ENCODE measurements at regions not wholly inside any gene's neighbourhood (a gene's known extent, or its start where the extent isn't known, plus 50 kb on each side); places are given as distances from the start of the nearest gene placed in this dataset.
A peak's percentile ranks its signal among the peaks of the same experiment; 100 is the strongest.
"Not testable (repeated sequence)": the region's sequence is repeated elsewhere in the genome, so short reads cannot be mapped to it uniquely, and the experiment has no call there.

GRCh38 chr5:32933692-32934091, 222.6 kb downstream of the NPR3 start:
- H3K36me3 Mint-ChIP-seq: no peaks in the 10 kb centered on the region
- H3K9me3 Mint-ChIP-seq: peaks cover 0 to 11% (median 4%) of the 10 kb centered on the region in 9 donors
- H3K4me3 Mint-ChIP-seq: no peak overlapping the region
- DNase-seq (no peak), ATAC-seq (no peak)
- H3K4me1 Mint-ChIP-seq: no peaks in the 10 kb centered on the region
- no peak overlapping the region for H3K27ac Mint-ChIP-seq
- POLR2A ChIA-PET: no interaction called here
- H3K27me3 Mint-ChIP-seq: no peaks in the 10 kb centered on the region

GRCh38 chr5:32934529-32934928, 223.4 kb downstream of the NPR3 start:
- DNase-seq (no peak), ATAC-seq (no peak)
- Mint-ChIP-seq H3K27me3 (no peaks in the 10 kb centered on the region), H3K4me3 (no peak overlapping the region), H3K9me3 (peaks cover 0 to 8% (median 4%) of the 10 kb centered on the region in 9 donors), H3K36me3 (no peaks in the 10 kb centered on the region), H3K27ac (no peak overlapping the region), H3K4me1 (no peaks in the 10 kb centered on the region)
- POLR2A ChIA-PET: no interaction called here

GRCh38 chr5:32935283-32935682, 224.2 kb downstream of the NPR3 start:
- Mint-ChIP-seq H3K36me3 (no peaks in the 10 kb centered on the region), H3K4me1 (no peaks in the 10 kb centered on the region), H3K27me3 (no peaks in the 10 kb centered on the region), H3K4me3 (no peak overlapping the region), H3K9me3 (peaks cover 0 to 8% (median 3%) of the 10 kb centered on the region in 9 donors), H3K27ac (peak overlapping the region in 1 of 10 donors; percentile 87)
- POLR2A ChIA-PET: no interaction called here
- DNase-seq: no peak
- ATAC-seq: no peak

GRCh38 chr5:32936329-32936728, 225.2 kb downstream of the NPR3 start:
- no peak for ATAC-seq
- Mint-ChIP-seq H3K27me3 (peaks cover 0 to 2% (median 0%) of the 10 kb centered on the region in 5 donors), H3K27ac (no peak overlapping the region)

GRCh38 chr5:32942225-32942989, 231.3 kb downstream of the NPR3 start:
- Mint-ChIP-seq H3K27ac (no peak overlapping the region), H3K4me1 (no peaks in the 10 kb centered on the region), H3K27me3 (peaks cover 0 to 2% (median 0%) of the 10 kb centered on the region in 5 donors), H3K9me3 (peaks cover 0 to 27% (median 2%) of the 10 kb centered on the region in 9 donors), H3K36me3 (no peaks in the 10 kb centered on the region), H3K4me3 (no peak overlapping the region)
- POLR2A ChIA-PET: no interaction called here
- no peak for ATAC-seq
- DNase-seq: peak in 3 of 10 donors; percentile 2 to 22 (median 4)

More at GRCh38 chr5:32936329-32936728, 225.2 kb downstream of the NPR3 start:
- DNase-seq: no peak
- no peaks in the 10 kb centered on the region for H3K36me3 Mint-ChIP-seq
- peaks cover 0 to 8% (median 3%) of the 10 kb centered on the region in 9 donors for H3K9me3 Mint-ChIP-seq
- H3K4me1 Mint-ChIP-seq: no peaks in the 10 kb centered on the region
- POLR2A ChIA-PET: no interaction called here
- no peak overlapping the region for H3K4me3 Mint-ChIP-seq

GRCh38 chr5:32949286-32949970, 238.3 kb downstream of the NPR3 start:
- DNase-seq (no peak), ATAC-seq (no peak)
- H3K4me3 Mint-ChIP-seq: no peak overlapping the region
- peaks cover 0 to 2% (median 0%) of the 10 kb centered on the region in 9 donors for H3K9me3 Mint-ChIP-seq
- no peaks in the 10 kb centered on the region for H3K36me3 Mint-ChIP-seq
- H3K27ac Mint-ChIP-seq: no peak overlapping the region
- no peaks in the 10 kb centered on the region for H3K4me1 Mint-ChIP-seq
- no peaks in the 10 kb centered on the region for H3K27me3 Mint-ChIP-seq
- POLR2A ChIA-PET: no interaction called here

- POLR2A ChIA-PET: no interaction called here
- Mint-ChIP-seq H3K36me3 (no peaks in the 10 kb centered on the region), H3K4me1 (no peaks in the 10 kb centered on the region)
Observed at GRCh38 chr5:32951003-32951402, 239.9 kb downstream of the NPR3 start.

GRCh38 chr5:32951878-32952277, 240.8 kb downstream of the NPR3 start:
- DNase-seq: no peak
- peaks cover 0 to 6% (median 0%) of the 10 kb centered on the region in 9 donors for H3K9me3 Mint-ChIP-seq
- POLR2A ChIA-PET: no interaction called here
- no peak overlapping the region for H3K4me3 Mint-ChIP-seq
- no peaks in the 10 kb centered on the region for H3K4me1 Mint-ChIP-seq
- H3K27ac Mint-ChIP-seq: no peak overlapping the region
- no peaks in the 10 kb centered on the region for H3K36me3 Mint-ChIP-seq
- no peak for ATAC-seq
- H3K27me3 Mint-ChIP-seq: no peaks in the 10 kb centered on the region

More at GRCh38 chr5:32951003-32951402, 239.9 kb downstream of the NPR3 start:
- H3K9me3 Mint-ChIP-seq: peaks cover 0 to 6% (median 0%) of the 10 kb centered on the region in 9 donors
- no peaks in the 10 kb centered on the region for H3K27me3 Mint-ChIP-seq
- no peak for ATAC-seq
- H3K4me3 Mint-ChIP-seq: no peak overlapping the region
- no peak for DNase-seq
- H3K27ac Mint-ChIP-seq: no peak overlapping the region

GRCh38 chr5:32952421-32952820, 241.3 kb downstream of the NPR3 start:
- DNase-seq, H3K27me3 Mint-ChIP-seq, H3K36me3 Mint-ChIP-seq, H3K9me3 Mint-ChIP-seq, H3K27ac Mint-ChIP-seq, H3K4me3 Mint-ChIP-seq, H3K4me1 Mint-ChIP-seq, POLR2A ChIA-PET, ATAC-seq: not testable (repeated sequence)

- peaks cover 0 to 7% (median 0%) of the 10 kb centered on the region in 3 donors for H3K36me3 Mint-ChIP-seq
- DNase-seq (no peak), ATAC-seq (no peak)
- no peaks in the 10 kb centered on the region for H3K27me3 Mint-ChIP-seq
- peaks cover 0 to 16% (median 6%) of the 10 kb centered on the region in 9 donors for H3K9me3 Mint-ChIP-seq
- H3K4me1 Mint-ChIP-seq: no peaks in the 10 kb centered on the region
- POLR2A ChIA-PET: no interaction called here
- H3K27ac Mint-ChIP-seq: peak overlapping the region in 1 of 10 donors; percentile 71
- no peak overlapping the region for H3K4me3 Mint-ChIP-seq
Observed at GRCh38 chr5:32953694-32954093, 242.6 kb downstream of the NPR3 start.

GRCh38 chr5:32955814-32956213, 244.7 kb downstream of the NPR3 start:
- Mint-ChIP-seq H3K4me3 (no peak overlapping the region), H3K27me3 (no peaks in the 10 kb centered on the region), H3K27ac (no peak overlapping the region), H3K4me1 (no peaks in the 10 kb centered on the region), H3K9me3 (peaks cover 0 to 16% (median 6%) of the 10 kb centered on the region in 9 donors), H3K36me3 (peaks cover 0 to 7% (median 0%) of the 10 kb centered on the region in 3 donors)
- DNase-seq: no peak
- POLR2A ChIA-PET: no interaction called here
- no peak for ATAC-seq

GRCh38 chr5:32960340-32961058, 249.4 kb downstream of the NPR3 start:
- POLR2A ChIA-PET: no interaction called here

GRCh38 chr5:32961059-32961415, 249.9 kb downstream of the NPR3 start:
- no peaks in the 10 kb centered on the region for H3K4me1 Mint-ChIP-seq

More at GRCh38 chr5:32960340-32961058, 249.4 kb downstream of the NPR3 start:
- DNase-seq (no peak), ATAC-seq (no peak)
- no peak overlapping the region for H3K4me3 Mint-ChIP-seq
- no peaks in the 10 kb centered on the region for H3K4me1 Mint-ChIP-seq
- no peak overlapping the region for H3K27ac Mint-ChIP-seq
- H3K27me3 Mint-ChIP-seq: no peaks in the 10 kb centered on the region
- H3K9me3 Mint-ChIP-seq: peaks cover 0 to 16% (median 6%) of the 10 kb centered on the region in 9 donors
- H3K36me3 Mint-ChIP-seq: peaks cover 0 to 7% (median 0%) of the 10 kb centered on the region in 3 donors

More at GRCh38 chr5:32961059-32961415, 249.9 kb downstream of the NPR3 start:
- POLR2A ChIA-PET: no interaction called here
- ATAC-seq: no peak
- Mint-ChIP-seq H3K4me3 (no peak overlapping the region), H3K27me3 (no peaks in the 10 kb centered on the region), H3K36me3 (peaks cover 0 to 7% (median 0%) of the 10 kb centered on the region in 3 donors), H3K9me3 (peaks cover 0 to 16% (median 2%) of the 10 kb centered on the region in 9 donors), H3K27ac (no peak overlapping the region)
- no peak for DNase-seq
